ENCODE measurements at regions not wholly inside any gene's neighbourhood (a gene's known extent, or its start where the extent isn't known, plus 50 kb on each side); places are given as distances from the start of the nearest gene placed in this dataset.

DNA sequence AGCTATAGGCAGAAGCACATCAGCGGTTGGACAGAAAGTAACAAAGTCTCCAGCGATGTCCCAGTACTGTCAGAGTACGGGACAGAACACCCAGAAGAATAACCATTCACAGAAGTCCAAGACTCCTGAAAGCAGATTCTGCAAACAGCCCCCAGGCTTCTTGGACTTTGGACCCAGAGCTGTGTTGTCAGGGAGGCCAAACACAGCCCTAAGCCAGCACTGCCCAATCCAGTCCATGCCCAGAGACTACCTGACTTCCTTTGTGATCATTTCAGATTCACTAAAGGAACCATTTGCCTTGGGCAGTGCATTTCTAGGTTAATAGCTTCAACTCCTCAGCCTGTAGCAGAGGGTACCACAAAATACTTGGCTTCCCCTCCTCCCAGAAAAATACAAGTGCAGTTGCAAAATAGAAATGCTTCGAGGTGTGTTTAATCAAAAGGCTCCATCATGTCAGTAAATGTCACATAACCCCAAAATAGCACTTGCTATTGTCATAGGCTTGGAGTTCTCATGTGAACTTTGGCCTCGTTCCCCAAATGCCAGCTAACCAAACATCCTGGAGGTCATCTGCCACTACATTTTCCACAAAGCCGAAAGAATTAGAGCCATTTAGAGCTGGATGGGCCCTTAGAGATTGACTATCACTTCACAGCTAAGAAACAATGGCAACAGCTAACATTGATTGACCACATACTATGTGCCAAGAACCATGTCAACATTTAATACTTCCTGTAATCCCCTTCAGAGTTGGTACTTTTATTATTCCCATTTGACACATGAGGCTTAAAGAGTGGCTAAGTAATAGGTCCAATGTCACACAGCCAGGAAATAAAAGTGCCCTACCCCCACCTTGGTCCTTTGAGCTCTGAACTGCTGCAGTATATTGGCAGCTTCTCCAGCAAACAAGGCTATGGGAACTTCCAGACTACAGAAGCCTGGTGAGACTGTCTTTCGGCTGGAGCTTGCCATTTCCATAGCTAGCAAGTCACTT is 329.9 kb downstream of the FOXO1 start (continued):
- no peak for TF ChIP-seq SIN3A (IDR thresholded peaks at IDR 0.05; ENCODE audit: low read depth, low read length)

GRCh38 chr13:40337651-40338050 is 328.8 kb downstream of the FOXO1 start:
- H3K4me2 ChIP-seq (ENCODE audit: control insufficient read depth, insufficient read depth), result no peak overlapping the region
- no peak overlapping the region for H3K9ac ChIP-seq (ENCODE audit: control insufficient read depth, insufficient read depth, low read length)
- ChIA-PET CTCF (no interaction called here), SMC1A (ENCODE audit: uncharacterized antibody, unreplicated experiment) (interaction anchor here (0.9 to 1.6 kb wide), 3 partner anchors 9 to 30 kb away, joined by 4 to 5 read pairs (median 4); no protein-coding TSS in a partner anchor), POLR2A (no interaction called here), RAD21 (ENCODE audit: unreplicated experiment) (no interaction called here)
- H4K20me1 ChIP-seq (ENCODE audit: control insufficient read depth, insufficient read depth), result no peaks in the 10 kb centered on the region
- DNase-seq (ENCODE audit: low read depth, low spot score) (no peak), ATAC-seq (no peak), FAIRE-seq (no peak)
- intact Hi-C loops (cut with micrococcal nuclease; ENCODE audit: unreplicated experiment) (no loop called here), in situ Hi-C loops (cut with MboI) (no loop called here)
- H3K9me3 ChIP-seq (replicated peaks; ENCODE audit: control insufficient read depth, insufficient read depth, low read length), result no peaks in the 10 kb centered on the region
- WGBS (ENCODE audit: insufficient coverage, insufficient replicate concordance, low lambda C conversion rate, missing lambda C conversion rate), result 79% methylated on average over 6 of the region's 6 CpGs
- no peaks in the 10 kb centered on the region for H3K79me2 ChIP-seq (ENCODE audit: control insufficient read depth, insufficient read depth, low read length)
- H3K4me1 ChIP-seq (ENCODE audit: control insufficient read depth, insufficient read depth, low read length), result no peaks in the 10 kb centered on the region
- TF ChIP-seq, protein P1, sequence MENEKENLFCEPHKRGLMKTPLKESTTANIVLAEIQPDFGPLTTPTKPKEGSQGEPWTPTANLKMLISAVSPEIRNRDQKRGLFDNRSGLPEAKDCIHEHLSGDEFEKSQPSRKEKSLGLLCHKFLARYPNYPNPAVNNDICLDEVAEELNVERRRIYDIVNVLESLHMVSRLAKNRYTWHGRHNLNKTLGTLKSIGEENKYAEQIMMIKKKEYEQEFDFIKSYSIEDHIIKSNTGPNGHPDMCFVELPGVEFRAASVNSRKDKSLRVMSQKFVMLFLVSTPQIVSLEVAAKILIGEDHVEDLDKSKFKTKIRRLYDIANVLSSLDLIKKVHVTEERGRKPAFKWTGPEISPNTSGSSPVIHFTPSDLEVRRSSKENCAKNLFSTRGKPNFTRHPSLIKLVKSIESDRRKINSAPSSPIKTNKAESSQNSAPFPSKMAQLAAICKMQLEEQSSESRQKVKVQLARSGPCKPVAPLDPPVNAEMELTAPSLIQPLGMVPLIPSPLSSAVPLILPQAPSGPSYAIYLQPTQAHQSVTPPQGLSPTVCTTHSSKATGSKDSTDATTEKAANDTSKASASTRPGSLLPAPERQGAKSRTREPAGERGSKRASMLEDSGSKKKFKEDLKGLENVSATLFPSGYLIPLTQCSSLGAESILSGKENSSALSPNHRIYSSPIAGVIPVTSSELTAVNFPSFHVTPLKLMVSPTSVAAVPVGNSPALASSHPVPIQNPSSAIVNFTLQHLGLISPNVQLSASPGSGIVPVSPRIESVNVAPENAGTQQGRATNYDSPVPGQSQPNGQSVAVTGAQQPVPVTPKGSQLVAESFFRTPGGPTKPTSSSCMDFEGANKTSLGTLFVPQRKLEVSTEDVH (IDR thresholded peaks at IDR 0.05; ENCODE audit: low read depth, partially characterized antibody), result no peak
- TF ChIP-seq CBX3 (IDR thresholded peaks at IDR 0.05; ENCODE audit: borderline replicate concordance, low read depth) (no peak), BMI1 (IDR thresholded peaks at IDR 0.05; ENCODE audit: borderline replicate concordance) (no peak), DPF2 (IDR thresholded peaks at IDR 0.05) (no peak), LARP7 (IDR thresholded peaks at IDR 0.05) (no peak), KLF5 (IDR thresholded peaks at IDR 0.05; ENCODE audit: partially characterized antibody) (no peak), TBL1XR1 (IDR thresholded peaks at IDR 0.05; ENCODE audit: low read depth, low read length) (no peak), SPI1 (IDR thresholded peaks at IDR 0.05; ENCODE audit: borderline replicate concordance, insufficient read depth, low read depth, low read length) (no peak), RUNX3 (IDR thresholded peaks at IDR 0.05; ENCODE audit: low read length) (no peak), USF1 (IDR thresholded peaks at IDR 0.05; ENCODE audit: borderline replicate concordance, extremely low read length, insufficient read depth, low read depth, low read length) (no peak), NR2F1 (conservative IDR thresholded peaks at IDR 0.05) (no peak), SP1 (IDR thresholded peaks at IDR 0.05; ENCODE audit: low read depth, low read length) (no peak), RAD51 (IDR thresholded peaks at IDR 0.05) (no peak), FOXM1 (IDR thresholded peaks at IDR 0.05; ENCODE audit: low read depth, low read length) (no peak)
- TF ChIP-seq, protein P2, sequence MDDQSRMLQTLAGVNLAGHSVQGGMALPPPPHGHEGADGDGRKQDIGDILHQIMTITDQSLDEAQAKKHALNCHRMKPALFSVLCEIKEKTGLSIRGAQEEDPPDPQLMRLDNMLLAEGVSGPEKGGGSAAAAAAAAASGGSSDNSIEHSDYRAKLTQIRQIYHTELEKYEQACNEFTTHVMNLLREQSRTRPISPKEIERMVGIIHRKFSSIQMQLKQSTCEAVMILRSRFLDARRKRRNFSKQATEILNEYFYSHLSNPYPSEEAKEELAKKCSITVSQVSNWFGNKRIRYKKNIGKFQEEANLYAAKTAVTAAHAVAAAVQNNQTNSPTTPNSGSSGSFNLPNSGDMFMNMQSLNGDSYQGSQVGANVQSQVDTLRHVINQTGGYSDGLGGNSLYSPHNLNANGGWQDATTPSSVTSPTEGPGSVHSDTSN (IDR thresholded peaks at IDR 0.05; ENCODE audit: insufficient replicate concordance, low read depth, low read length), result no peak
- H3K4me3 ChIP-seq, result no peak overlapping the region
- no peak overlapping the region for H2AFZ ChIP-seq (ENCODE audit: control insufficient read depth, low read depth, low read length)
- no peak overlapping the region for H3K27ac ChIP-seq (ENCODE audit: control insufficient read depth, insufficient read depth)
- no peaks in the 10 kb centered on the region for H3K36me3 ChIP-seq (ENCODE audit: control insufficient read depth in 2 of 2, insufficient read depth in 2 of 2, low read length in 1 of 2)
- no peaks in the 10 kb centered on the region; a peak in 1 of 4 replicates for H3K27me3 ChIP-seq (replicated peaks in 1 of 2; ENCODE audit: control insufficient read depth in 2 of 2, insufficient read depth in 2 of 2, low read length in 1 of 2)
- no TSS peak for BruUV-seq (replicated peaks)
